Neural progenitor cell (in vitro differentiated cells): ENCODE measurements at regions not wholly inside any gene's neighbourhood (a gene's known extent, or its start where the extent isn't known, plus 50 kb on each side); places are given as distances from the start of the nearest gene placed in this dataset.

Experiments
- CTCF ChIP-seq: fragments of 200-600 bp; sonication (generic); IDR thresholded peaks from 2 replicates; pipeline ENCODE4 v1.5.1; 2017; ENCODE audit warnings: antibody characterized with exemption, mild to moderate bottlenecking
- EZH2 ChIP-seq: fragments of 200-600 bp; sonication (generic); IDR thresholded peaks from 2 replicates; pipeline ENCODE4 v1.6.1; 2017; ENCODE audit warnings: antibody characterized with exemption, mild to moderate bottlenecking, moderate library complexity
- EZH2phosphoT487 ChIP-seq: fragments of 200-600 bp; sonication (generic); IDR thresholded peaks from 2 replicates; pipeline ENCODE4 v1.6.1; 2017; ENCODE audit warnings: antibody characterized with exemption

- TF ChIP-seq CTCF, result no peak
- TF ChIP-seq EZH2phosphoT487, result no peak
- TF ChIP-seq EZH2, result no peak
Measured at GRCh38 chr5:124599028-124599973, 147.1 kb downstream of the ZNF608 start.
